ENCODE measurements at regions not wholly inside any gene's neighbourhood (a gene's known extent, or its start where the extent isn't known, plus 50 kb on each side); places are given as distances from the start of the nearest gene placed in this dataset.

DNA sequence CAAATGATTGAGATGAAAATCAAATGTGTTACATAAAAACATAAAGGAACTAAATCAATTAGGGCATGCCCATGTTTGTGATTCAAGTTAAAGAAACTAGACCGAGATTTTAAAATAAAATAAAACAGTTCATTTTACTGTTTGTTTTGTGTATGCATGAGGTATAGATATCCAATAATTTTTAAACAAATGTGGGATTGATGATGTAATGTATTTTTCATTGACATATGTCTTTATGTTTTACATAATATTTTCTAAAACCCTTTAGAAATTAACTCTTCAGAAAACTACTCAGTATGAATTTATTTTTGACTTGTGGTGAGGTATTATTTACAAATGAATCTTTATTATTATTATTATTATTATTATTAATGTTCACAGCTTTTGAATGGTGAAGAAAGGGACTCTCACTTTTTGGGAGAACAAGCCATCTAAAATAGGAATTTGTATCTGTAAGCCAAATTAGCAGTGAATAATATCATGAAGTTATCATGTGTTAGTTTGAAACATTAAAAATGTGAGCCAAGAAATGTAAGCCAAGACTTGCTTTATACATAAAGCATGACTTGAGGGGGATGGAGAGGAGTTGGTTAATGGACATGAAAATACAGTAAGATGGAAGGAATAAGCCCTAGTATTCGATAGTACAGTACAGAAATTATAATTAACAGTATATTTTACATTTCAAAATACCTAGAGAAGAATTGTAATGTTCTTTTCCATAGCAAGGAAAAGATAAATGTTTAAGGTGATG is 355.0 kb downstream of the CDH10 start:
- no peak for TF ChIP-seq CTCF (conservative IDR thresholded peaks at IDR 0.05)
- Mint-ChIP-seq H3K27ac (ENCODE audit: unreplicated experiment) (no peak overlapping the region), H3K9me3 (peaks cover 4% of the 10 kb centered on the region), H3K4me3 (no peak overlapping the region), H3K27me3 (ENCODE audit: low read depth) (no peaks in the 10 kb centered on the region), H3K36me3 (ENCODE audit: low read depth) (no peaks in the 10 kb centered on the region), H3K4me1 (no peaks in the 10 kb centered on the region)
- no peak for DNase-seq (ENCODE audit: low read depth, low spot score)

- Mint-ChIP-seq H3K27me3 (ENCODE audit: low read depth) (no peaks in the 10 kb centered on the region), H3K9me3 (peaks cover 6% of the 10 kb centered on the region), H3K4me1 (no peaks in the 10 kb centered on the region), H3K36me3 (ENCODE audit: low read depth) (no peaks in the 10 kb centered on the region), H3K27ac (ENCODE audit: unreplicated experiment) (no peak overlapping the region), H3K4me3 (no peak overlapping the region)
- DNase-seq (ENCODE audit: low read depth, low spot score) = no peak
- no peak for TF ChIP-seq CTCF (conservative IDR thresholded peaks at IDR 0.05)
Measured at GRCh38 chr5:24290536-24290935, 354.2 kb downstream of the CDH10 start.

- no peak for DNase-seq (ENCODE audit: low read depth, low spot score)
- Mint-ChIP-seq H3K4me1 (no peaks in the 10 kb centered on the region), H3K27me3 (ENCODE audit: low read depth) (no peaks in the 10 kb centered on the region), H3K4me3 (no peak overlapping the region), H3K36me3 (ENCODE audit: low read depth) (no peaks in the 10 kb centered on the region), H3K9me3 (peaks cover 6% of the 10 kb centered on the region), H3K27ac (ENCODE audit: unreplicated experiment) (no peak overlapping the region)
- TF ChIP-seq CTCF (conservative IDR thresholded peaks at IDR 0.05) = no peak
Measured at GRCh38 chr5:24291916-24292315, 352.9 kb downstream of the CDH10 start.

- H3K36me3 Mint-ChIP-seq (ENCODE audit: low read depth) = no peaks in the 10 kb centered on the region
- H3K4me3 Mint-ChIP-seq = no peak overlapping the region
- H3K4me1 Mint-ChIP-seq = no peaks in the 10 kb centered on the region
- no peak for DNase-seq (ENCODE audit: low read depth, low spot score)
- no peak for TF ChIP-seq CTCF (conservative IDR thresholded peaks at IDR 0.05)
- no peak overlapping the region for H3K27ac Mint-ChIP-seq (ENCODE audit: unreplicated experiment)
- peaks cover 6% of the 10 kb centered on the region for H3K9me3 Mint-ChIP-seq
- no peaks in the 10 kb centered on the region for H3K27me3 Mint-ChIP-seq (ENCODE audit: low read depth)
Measured at GRCh38 chr5:24294333-24294732, 350.4 kb downstream of the CDH10 start.

DNA sequence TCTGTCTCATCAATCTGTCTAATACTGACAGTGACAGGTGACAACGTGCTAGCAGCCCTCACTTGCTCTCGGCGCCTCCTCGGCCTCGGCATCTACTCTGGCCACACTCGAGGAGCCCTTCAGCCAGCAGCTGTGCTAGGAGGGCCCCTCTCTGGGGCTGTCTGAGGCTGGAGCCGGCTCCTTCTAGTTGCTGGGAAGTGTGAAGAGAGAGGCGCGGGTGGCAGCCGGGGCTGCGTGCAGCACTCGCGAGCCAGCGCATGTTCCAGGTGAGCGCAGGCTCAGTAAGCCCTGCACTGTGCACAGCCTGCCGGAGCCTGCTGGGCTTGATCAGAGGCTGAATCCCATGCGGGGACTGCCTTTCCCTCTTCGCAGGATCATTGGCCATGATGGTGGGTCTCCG is 330.7 kb downstream of the CDH10 start:
- DNase-seq (ENCODE audit: low read depth, low spot score) = no peak
- no peaks in the 10 kb centered on the region for H3K27me3 Mint-ChIP-seq (ENCODE audit: low read depth)
- H3K36me3 Mint-ChIP-seq (ENCODE audit: low read depth) = peaks cover 6% of the 10 kb centered on the region
- peaks cover 15% of the 10 kb centered on the region for H3K9me3 Mint-ChIP-seq
- H3K4me3 Mint-ChIP-seq = no peak overlapping the region
- H3K27ac Mint-ChIP-seq (ENCODE audit: unreplicated experiment) = no peak overlapping the region
- H3K4me1 Mint-ChIP-seq = no peaks in the 10 kb centered on the region
- TF ChIP-seq CTCF (conservative IDR thresholded peaks at IDR 0.05) = no peak

Measured in neural crest cell (in vitro differentiated cells).